ENCODE measurements at regions not wholly inside any gene's neighbourhood (a gene's known extent, or its start where the extent isn't known, plus 50 kb on each side); places are given as distances from the start of the nearest gene placed in this dataset.

DNA sequence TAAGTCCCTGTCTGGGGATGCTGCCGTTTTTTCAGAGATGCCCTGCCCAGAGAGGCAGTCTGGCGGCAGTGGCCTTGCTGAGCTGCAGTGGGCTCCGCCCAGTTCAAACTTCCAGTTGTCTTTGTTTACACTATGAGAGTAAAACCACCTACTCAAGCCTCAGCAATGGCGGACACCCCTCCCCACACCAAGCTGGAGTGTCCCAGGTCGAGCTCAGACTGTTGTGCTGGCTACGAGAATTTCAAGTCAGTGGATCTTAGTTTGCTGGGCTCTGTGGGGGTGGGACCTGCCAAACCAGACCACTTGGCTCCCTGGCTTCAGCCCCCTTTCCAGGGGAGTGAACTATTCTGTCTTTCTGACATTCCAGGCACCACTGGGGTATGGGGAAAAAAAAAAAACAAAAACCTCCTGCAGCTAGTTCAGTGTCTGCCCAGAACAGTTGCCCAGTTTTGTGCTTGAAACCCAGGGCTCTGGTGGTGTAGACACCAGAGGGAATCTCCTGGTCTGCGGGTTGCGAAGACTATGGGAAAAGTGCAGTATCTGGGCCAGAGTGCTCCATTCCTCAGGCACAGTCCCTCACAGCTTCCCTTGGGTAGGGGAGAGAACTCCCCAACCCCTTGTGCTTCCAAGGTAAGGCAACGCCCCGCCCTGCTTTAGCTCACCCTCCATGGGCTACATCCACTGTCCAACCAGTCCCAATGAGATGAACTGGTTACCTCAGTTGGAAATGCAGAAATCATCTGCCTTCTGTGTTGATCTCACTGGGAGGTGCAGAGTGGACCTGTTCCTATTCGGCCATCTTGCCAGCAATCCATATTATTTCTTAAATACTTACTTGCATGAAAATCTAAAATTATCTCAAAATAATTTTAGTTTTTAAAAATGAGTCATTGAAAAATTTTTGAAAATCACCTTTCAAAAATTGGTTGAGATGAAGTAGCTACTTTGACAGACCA, 338.0 kb downstream of the OSR1 start:
- TF ChIP-seq, protein P1, sequence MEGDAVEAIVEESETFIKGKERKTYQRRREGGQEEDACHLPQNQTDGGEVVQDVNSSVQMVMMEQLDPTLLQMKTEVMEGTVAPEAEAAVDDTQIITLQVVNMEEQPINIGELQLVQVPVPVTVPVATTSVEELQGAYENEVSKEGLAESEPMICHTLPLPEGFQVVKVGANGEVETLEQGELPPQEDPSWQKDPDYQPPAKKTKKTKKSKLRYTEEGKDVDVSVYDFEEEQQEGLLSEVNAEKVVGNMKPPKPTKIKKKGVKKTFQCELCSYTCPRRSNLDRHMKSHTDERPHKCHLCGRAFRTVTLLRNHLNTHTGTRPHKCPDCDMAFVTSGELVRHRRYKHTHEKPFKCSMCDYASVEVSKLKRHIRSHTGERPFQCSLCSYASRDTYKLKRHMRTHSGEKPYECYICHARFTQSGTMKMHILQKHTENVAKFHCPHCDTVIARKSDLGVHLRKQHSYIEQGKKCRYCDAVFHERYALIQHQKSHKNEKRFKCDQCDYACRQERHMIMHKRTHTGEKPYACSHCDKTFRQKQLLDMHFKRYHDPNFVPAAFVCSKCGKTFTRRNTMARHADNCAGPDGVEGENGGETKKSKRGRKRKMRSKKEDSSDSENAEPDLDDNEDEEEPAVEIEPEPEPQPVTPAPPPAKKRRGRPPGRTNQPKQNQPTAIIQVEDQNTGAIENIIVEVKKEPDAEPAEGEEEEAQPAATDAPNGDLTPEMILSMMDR (IDR thresholded peaks at IDR 0.05; ENCODE audit: borderline replicate concordance, extremely low read depth, low read length, poor library complexity, severe bottlenecking), result no peak
- TF ChIP-seq EZH2 (IDR thresholded peaks at IDR 0.05; ENCODE audit: borderline replicate concordance, low read depth, low read length, severe bottlenecking), result no peak
